ENCODE measurements at regions not wholly inside any gene's neighbourhood (a gene's known extent, or its start where the extent isn't known, plus 50 kb on each side); places are given as distances from the start of the nearest gene placed in this dataset.
"Not testable (repeated sequence)": the region's sequence is repeated elsewhere in the genome, so short reads cannot be mapped to it uniquely, and the experiment has no call there.

DNA sequence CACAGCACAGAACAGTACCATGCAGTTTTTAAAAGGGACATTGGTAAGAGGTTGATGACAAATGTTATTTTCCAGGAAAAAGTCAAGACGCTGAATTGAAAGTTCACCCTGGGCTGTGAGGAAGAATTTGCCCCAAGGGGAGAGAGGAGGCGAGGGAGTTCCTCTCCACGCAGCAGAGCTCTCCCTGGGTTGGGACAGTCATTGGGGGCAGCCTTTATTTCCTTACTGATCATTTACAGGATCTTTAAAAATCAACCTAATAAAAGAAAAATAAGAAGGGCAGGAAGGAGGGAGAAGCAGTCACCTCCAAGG, 49.9 kb upstream of the WNT7B start:
- DNase-seq = no peak
- CTCF ChIA-PET = interaction anchor here (0.8 to 2.5 kb wide), 2 partner anchors 8 to 10 kb away, joined by 5 to 7 read pairs; no protein-coding TSS in a partner anchor
- Mint-ChIP-seq H3K4me1 (peaks cover 8% of the 10 kb centered on the region), H3K27me3 (peaks cover 85% of the 10 kb centered on the region), H3K4me3 (peak overlapping the region; percentile 19), H3K9me3 (no peaks in the 10 kb centered on the region), H3K27ac (no peak overlapping the region), H3K36me3 (no peaks in the 10 kb centered on the region)

DNA sequence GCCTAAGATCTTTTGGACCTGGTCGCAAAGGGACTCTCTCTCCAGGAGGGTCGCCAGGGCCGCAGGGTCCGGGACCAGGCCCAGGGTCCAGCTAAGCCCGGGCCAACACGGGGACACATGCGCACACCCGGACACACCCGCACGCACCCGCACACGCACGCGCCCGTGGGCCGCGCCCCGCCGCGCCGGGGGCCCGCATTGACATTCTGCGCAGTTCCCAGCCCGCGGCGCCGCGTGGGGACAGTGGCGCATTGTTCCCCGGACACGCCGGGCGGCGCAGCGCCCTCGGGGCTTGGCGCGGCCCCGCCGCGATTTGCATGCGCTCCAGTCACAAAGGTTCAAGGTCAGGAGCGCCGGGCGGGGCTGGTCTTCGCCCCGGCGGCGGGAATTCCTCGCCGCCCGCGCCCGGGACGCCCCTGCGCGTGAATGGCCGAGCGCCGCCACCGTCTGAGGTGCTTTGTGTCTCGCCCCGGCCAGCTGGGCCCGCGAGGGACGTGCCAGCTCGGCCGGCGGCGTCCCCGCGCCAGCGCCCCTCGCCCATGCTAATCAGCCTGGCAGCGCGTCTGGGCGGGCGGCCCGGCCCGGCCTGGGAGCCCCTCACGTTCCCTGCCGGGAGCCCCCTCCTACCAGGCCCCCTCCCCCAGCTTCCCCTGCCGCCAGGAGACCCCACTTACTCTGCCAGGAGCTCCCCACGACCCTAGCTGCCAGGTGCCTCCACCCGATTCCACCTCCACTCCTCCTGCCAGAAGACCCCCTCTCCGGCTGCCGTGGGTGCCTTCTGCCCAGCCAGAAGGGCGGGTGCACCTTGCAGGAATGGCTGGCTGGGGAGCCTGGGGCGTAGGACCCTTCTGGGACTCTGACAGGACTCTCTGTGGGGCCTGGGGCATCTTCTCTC, 50.5 kb upstream of the WNT7B start:
- H3K36me3 Mint-ChIP-seq = no peaks in the 10 kb centered on the region
- no peak overlapping the region for H3K4me3 Mint-ChIP-seq
- peak; percentile 27 for DNase-seq
- peaks cover 89% of the 10 kb centered on the region for H3K27me3 Mint-ChIP-seq
- peaks cover 8% of the 10 kb centered on the region for H3K4me1 Mint-ChIP-seq
- H3K27ac Mint-ChIP-seq = no peak overlapping the region
- CTCF ChIA-PET = interaction anchor here (2.5 kb wide), 1 partner anchor 9 kb away, joined by 7 read pairs; no protein-coding TSS in a partner anchor
- no peaks in the 10 kb centered on the region for H3K9me3 Mint-ChIP-seq

DNA sequence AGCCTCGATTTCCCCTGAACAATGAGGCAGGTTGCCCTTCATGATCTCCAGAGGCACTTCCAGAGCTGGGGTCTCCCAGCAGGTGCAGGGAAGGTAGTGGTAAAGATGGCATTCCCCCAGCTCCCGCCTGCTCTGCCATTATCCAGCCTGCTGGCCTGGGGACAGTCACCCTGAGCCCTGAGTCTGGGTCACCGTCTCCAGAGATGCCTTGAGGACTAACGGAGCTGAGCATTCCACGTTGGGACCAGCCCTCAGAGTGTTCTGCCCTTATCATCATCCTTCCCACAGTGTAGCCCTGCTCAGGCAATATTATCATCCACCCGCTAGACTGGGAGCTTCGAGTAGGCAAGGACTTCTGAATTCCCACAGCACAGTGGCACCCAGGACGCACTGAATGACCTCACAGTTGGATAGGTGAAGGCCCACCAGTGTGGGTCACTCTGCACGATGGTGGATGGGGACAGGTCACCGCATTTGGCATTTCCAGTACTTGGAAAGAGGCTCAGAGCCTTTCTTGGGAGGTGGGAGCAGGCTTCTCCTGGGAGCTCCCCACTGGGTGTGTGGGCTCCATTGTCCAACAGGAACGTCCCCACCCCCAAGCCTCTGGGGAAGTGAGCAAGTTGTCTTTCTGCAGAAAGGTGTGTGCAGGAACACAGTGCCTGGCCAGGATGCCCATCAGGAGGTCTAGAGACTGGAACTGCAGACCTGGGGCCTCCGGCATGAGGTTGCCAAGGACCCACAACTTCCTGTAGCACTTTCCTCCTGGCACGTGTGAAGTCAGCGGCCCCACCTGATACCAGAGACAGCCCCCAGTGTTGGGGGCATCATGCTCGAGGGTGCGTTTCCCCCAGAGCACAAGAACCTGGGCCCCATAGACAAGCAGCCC, 51.4 kb upstream of the WNT7B start:
- no peaks in the 10 kb centered on the region for H3K9me3 Mint-ChIP-seq

DNA sequence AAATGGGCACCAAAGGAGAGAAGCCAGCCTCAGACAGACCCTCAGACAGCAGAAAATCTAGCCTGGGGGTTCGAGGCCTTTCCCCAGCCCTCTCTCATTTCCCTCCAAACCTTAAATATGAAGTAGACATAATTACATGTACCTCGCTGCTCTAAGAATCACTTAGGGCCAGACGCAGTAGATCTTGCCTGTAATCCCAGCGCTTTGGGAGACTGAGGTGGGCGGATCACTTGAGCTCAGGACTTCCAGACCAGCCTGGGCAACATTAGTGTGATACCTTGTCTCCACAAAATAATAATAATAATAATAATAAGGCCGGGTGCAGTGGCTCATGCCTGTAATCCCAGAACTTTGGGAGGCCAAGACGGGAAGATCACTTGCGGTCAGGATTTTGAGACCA, 52.1 kb upstream of the WNT7B start:
- Mint-ChIP-seq H3K4me3 (no peak overlapping the region), H3K27me3 (peaks cover 75% of the 10 kb centered on the region), H3K4me1 (peaks cover 8% of the 10 kb centered on the region), H3K36me3 (no peaks in the 10 kb centered on the region), H3K9me3 (no peaks in the 10 kb centered on the region), H3K27ac (no peak overlapping the region)
- DNase-seq = peak; percentile 14
- CTCF ChIA-PET = interaction anchor here (2.5 kb wide), 1 partner anchor 7 kb away, joined by 7 read pairs; no protein-coding TSS in a partner anchor

More for the DNA sequence above, 51.4 kb upstream of the WNT7B start:
- DNase-seq = peak; percentile 14
- H3K27ac Mint-ChIP-seq = no peak overlapping the region
- CTCF ChIA-PET = interaction anchor here (2.5 kb wide), 1 partner anchor 8 kb away, joined by 7 read pairs; no protein-coding TSS in a partner anchor
- H3K4me1 Mint-ChIP-seq = peaks cover 8% of the 10 kb centered on the region
- no peaks in the 10 kb centered on the region for H3K36me3 Mint-ChIP-seq
- H3K27me3 Mint-ChIP-seq = peaks cover 82% of the 10 kb centered on the region
- no peak overlapping the region for H3K4me3 Mint-ChIP-seq

DNA sequence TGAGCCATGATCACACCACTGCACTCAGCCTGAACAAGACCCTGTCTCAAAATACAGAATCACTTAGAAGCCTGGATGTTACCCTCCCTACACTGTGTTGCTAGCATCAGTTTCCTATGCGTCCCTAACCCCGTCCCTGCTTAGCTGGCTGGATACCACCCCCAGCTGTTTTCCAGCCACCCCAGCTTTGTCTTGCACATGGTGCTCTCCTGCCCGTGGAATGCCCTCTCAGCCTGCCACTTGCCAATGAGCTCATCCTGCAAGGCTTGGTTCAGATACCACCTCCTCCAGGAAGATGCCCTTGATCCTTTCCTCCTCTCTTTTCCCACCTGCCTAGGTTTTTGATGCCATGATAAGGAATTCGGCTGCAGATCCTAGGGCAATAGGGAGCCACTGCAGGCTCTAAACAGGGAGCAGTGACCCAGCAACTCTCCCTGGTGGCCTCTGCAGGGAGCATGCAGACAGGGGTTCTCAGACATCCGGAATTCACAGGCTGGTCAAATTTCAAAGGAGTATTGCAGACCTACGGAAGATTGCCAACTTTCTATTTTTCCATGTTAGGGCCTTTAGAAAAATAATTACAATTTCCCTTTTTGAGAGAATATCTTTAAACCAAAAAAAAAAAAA, 52.7 kb upstream of the WNT7B start:
- CTCF ChIA-PET = interaction anchor here (1.5 kb wide), 1 partner anchor 23 kb away, joined by 6 read pairs; no protein-coding TSS in a partner anchor
- H3K27ac Mint-ChIP-seq = no peak overlapping the region
- no peaks in the 10 kb centered on the region for H3K9me3 Mint-ChIP-seq
- peaks cover 69% of the 10 kb centered on the region for H3K27me3 Mint-ChIP-seq
- H3K4me3 Mint-ChIP-seq = no peak overlapping the region
- H3K36me3 Mint-ChIP-seq = no peaks in the 10 kb centered on the region
- peak; percentile 13 for DNase-seq
- H3K4me1 Mint-ChIP-seq = peaks cover 10% of the 10 kb centered on the region

DNA sequence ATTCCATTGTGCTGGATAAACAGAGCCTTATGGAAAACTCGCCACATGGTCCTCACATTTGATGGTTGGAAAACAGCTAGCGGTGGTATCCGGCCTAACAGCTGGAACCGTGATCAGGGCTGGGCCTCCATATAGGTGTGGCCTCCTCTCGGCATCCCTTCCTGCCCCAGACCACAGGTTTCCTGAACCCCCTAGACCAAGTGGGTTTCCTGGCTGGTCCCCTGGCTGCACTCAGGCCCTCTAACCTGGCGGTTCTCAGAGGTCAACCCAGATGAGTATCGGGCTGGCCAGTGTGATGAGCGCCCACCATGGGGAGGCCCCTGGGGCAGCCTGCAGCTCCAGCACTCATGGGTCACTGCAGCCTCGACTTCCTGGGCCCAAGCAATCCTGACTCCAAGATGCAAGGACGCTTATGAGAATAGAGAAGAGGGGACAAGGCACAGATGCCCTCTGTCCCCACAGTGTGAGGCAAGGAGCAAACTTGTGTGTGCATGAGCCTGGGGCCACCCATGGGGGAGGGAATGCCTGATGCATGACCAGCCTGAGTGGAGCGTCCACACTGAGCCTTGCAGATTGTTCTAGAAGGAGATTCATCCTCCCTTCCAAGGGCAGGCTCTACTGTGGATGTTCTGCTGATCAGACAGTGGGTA, 53.4 kb upstream of the WNT7B start:
- DNase-seq = peak; percentile 12
- CTCF ChIA-PET = interaction anchor here (1.5 kb wide), 1 partner anchor 24 kb away, joined by 6 read pairs; no protein-coding TSS in a partner anchor
- Mint-ChIP-seq H3K27me3 (peaks cover 62% of the 10 kb centered on the region), H3K36me3 (no peaks in the 10 kb centered on the region), H3K4me3 (no peak overlapping the region), H3K9me3 (no peaks in the 10 kb centered on the region), H3K4me1 (peaks cover 17% of the 10 kb centered on the region), H3K27ac (no peak overlapping the region)

DNA sequence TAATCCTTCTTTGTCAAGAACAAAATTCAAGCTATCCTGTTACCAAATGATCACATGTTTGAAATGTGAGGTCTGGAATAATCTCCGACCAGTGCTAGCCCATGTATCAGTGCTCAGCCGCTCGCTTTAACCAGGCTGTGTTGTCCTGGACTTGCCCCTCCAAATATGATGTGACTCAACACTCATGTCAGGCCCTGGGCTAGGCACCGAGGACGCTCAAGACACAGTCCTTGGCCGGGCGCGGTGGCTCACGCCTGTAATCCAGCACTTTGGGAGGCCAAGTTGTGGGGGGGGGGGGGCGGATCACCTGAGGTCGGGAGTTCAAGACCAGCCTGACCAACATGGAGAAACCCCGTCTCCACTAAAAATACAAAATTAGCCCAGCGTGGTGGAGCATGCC, 54.1 kb upstream of the WNT7B start:
- H3K27me3 Mint-ChIP-seq = peaks cover 55% of the 10 kb centered on the region
- no peak overlapping the region for H3K4me3 Mint-ChIP-seq
- H3K4me1 Mint-ChIP-seq = peaks cover 18% of the 10 kb centered on the region
- H3K9me3 Mint-ChIP-seq = no peaks in the 10 kb centered on the region
- CTCF ChIA-PET = interaction anchor here (1.5 kb wide), 1 partner anchor 25 kb away, joined by 6 read pairs; no protein-coding TSS in a partner anchor
- peak; percentile 8 for DNase-seq
- H3K36me3 Mint-ChIP-seq = no peaks in the 10 kb centered on the region
- no peak overlapping the region for H3K27ac Mint-ChIP-seq

DNA sequence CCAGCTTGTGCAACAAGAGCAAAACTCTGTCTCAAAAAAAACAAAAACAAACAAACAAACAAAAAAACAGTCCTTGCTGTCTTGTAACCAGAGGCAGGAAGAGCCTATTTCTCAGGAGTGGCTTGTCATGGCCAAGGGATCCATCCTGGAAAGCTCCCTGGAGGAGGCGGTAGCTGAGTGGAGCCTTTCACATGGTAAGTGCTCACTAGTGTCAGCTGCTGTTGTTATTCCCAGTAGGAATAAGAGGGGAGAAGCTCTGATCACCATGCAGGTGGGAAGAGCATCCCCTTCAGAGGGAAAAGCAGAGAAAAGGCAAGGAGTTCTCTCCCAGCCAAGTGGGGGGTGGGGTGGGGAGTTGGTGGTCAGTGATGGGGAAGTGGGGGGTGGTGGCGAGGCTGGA, 54.6 kb upstream of the WNT7B start:
- no peak overlapping the region for H3K4me3 Mint-ChIP-seq
- H3K36me3 Mint-ChIP-seq = no peaks in the 10 kb centered on the region
- no peaks in the 10 kb centered on the region for H3K9me3 Mint-ChIP-seq
- H3K27me3 Mint-ChIP-seq = peaks cover 50% of the 10 kb centered on the region
- DNase-seq = peak; percentile 17
- H3K27ac Mint-ChIP-seq = no peak overlapping the region
- peaks cover 20% of the 10 kb centered on the region for H3K4me1 Mint-ChIP-seq
- CTCF ChIA-PET = interaction anchor here (0.7 to 1.5 kb wide), 2 partner anchors 25 to 117 kb away, joined by 3 to 6 read pairs; no protein-coding TSS in a partner anchor

DNA sequence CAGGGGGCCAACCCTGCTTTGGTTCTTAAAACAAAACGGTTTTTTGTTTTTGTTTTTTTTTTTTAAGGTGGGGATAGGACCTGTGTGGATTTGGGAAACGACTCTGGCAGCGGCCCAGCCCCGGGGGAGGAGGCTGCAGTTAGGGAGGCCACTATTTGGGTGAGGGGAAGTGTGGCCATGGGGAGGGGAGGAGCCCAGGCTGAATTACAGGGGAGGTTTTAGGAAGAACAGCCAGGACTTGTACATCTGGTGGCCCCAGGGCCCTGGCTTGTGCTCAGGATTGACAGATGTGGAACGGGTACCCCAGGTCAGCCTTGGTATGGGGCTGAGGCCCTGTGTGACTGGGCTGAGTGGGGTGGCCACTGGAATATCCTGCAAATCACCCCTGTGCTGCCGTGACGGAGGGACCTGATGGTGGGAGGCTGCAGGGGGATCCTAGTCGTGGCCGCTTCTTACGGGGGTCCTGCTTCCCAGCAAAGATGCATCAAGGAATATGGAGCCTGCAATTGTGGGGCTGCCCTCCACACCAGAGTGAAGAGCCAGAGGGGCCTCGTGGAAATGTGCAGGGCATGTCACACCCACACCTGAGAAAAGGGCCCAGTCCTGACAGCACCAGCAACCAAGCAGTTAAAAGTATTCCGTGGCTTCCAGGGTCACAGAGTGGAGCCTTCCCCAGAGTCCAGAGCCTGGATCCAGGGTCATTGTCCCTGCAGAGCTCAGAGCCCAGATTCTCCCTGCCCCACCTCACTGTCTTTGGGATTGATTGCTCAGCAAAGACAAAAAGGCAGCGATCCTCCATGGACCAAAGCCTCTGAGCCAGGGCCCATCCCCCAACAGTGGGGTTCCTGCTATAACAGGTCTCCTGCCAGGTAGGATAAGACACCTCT, 55.2 kb upstream of the WNT7B start:
- Mint-ChIP-seq H3K4me3 (no peak overlapping the region), H3K36me3 (no peaks in the 10 kb centered on the region), H3K4me1 (peaks cover 22% of the 10 kb centered on the region), H3K27ac (no peak overlapping the region), H3K27me3 (peaks cover 44% of the 10 kb centered on the region), H3K9me3 (no peaks in the 10 kb centered on the region)
- DNase-seq = peak; percentile 16
- CTCF ChIA-PET = interaction anchor here (0.7 kb wide), 1 partner anchor 116 kb away, joined by 3 read pairs; no protein-coding TSS in a partner anchor

DNA sequence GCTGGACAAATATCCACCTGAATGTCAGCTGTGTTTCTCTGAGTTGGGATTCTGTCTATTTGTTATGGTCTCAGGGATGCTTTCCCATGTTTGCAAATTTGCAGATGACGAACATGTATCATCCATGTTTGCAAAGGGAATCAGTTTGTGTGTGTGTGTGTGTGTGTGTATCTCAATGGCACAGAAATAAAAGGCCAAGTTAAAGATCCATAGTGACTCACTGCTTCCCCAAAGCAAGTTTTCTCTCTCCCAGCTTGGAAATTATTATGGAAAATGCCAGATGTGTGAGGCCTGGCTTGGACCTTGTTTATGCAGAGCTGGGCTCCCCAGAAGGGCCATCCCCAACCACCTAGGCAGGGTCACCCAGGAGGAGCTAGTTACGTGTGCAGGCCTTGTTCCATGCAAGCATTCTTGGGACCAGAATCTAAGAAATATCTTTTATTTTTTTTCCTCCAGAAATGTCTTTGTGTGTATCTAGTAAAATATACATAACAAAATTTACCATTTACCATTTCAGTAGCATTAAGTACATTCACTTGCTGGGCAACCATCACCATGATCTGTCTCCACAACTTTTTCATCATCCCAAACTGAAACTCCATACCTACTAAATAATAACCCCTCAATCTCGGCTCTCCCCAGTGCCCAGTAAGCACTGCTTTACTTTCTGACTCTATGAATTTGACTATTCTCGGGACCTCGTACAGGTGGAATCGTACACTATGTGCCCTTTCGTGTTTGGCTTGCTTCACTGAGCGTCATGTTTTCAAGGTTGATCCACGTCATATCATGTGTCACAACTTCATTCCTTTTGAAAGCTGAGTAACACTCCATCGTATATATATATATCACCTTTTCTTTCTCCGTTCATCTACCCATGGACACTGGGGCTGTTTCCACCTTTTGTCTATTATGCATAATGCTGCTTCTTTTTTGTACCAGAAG, 56.6 kb upstream of the WNT7B start:
- Mint-ChIP-seq H3K4me1 (peaks cover 24% of the 10 kb centered on the region), H3K36me3 (no peaks in the 10 kb centered on the region), H3K27ac (no peak overlapping the region), H3K9me3 (no peaks in the 10 kb centered on the region), H3K27me3 (peaks cover 32% of the 10 kb centered on the region), H3K4me3 (no peak overlapping the region)
- no peak for DNase-seq
- CTCF ChIA-PET = interaction anchor here (1.0 to 1.3 kb wide), 2 partner anchors 20 to 27 kb away, joined by 3 to 5 read pairs; no protein-coding TSS in a partner anchor

DNA sequence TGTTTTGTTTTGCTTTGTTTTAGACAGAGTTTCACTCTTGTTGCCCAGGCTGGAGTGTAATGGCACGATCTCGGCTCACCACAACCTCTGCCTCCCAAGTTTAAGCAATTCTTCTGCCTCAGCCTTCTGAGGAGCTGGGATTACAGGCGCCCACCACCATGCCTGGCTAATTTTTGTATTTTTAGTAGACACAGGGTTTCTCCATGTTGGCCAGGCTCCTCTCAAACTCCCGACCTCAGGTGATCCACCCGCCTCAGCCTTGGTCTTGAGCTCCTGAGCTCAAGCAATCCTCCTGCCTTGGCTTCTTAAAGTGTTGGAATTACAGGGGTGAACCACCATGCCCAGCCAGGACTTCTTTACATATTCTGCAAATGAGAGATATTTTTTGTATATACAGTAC, 57.5 kb upstream of the WNT7B start:
- Mint-ChIP-seq H3K27me3 (peaks cover 23% of the 10 kb centered on the region), H3K4me1 (peaks cover 24% of the 10 kb centered on the region), H3K27ac (peak overlapping the region; percentile 53)
- CTCF ChIA-PET = interaction anchor here (1.0 to 1.3 kb wide), 2 partner anchors 21 to 28 kb away, joined by 3 to 5 read pairs; no protein-coding TSS in a partner anchor
- H3K36me3 Mint-ChIP-seq, DNase-seq, H3K4me3 Mint-ChIP-seq, H3K9me3 Mint-ChIP-seq: not testable (repeated sequence)

DNA sequence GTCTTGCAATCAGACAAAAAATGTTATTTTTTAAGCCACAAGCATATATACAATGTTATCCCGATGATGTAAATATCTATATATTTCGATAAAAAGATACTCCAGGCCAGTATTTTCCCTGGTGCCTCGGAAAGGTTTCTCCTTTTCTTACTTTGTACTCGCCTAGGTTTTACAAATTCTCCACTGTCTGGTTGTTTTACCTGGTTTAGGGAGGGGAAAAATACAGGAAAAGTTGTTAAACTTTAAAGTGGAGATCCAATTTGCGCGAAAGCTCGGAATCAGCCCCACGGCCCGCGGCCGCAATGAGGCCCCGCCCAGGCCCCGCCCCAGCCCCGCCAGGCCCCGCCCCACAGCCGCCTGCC, 58.4 kb upstream of the WNT7B start:
- Mint-ChIP-seq H3K4me3 (peak overlapping the region; percentile 70), H3K9me3 (no peaks in the 10 kb centered on the region), H3K27me3 (peaks cover 14% of the 10 kb centered on the region), H3K4me1 (peaks cover 24% of the 10 kb centered on the region), H3K27ac (peak overlapping the region; percentile 82), H3K36me3 (no peaks in the 10 kb centered on the region)
- CTCF ChIA-PET = interaction anchor here (1.0 to 3.4 kb wide), 4 partner anchors 22 to 81 kb away, joined by 3 to 50 read pairs (median 15); no protein-coding TSS in a partner anchor
- DNase-seq = no peak

All from activated naive CD4-positive, alpha-beta T cell treated with anti-CD3 and anti-CD28 coated beads, Interleukin-2, amount 10 ng/mL, durations not matched to agents 7 days and 5 days (primary cell).